Kidney (tissue), 13 donors: ENCODE measurements at regions not wholly inside any gene's neighbourhood (a gene's known extent, or its start where the extent isn't known, plus 50 kb on each side); places are given as distances from the start of the nearest gene placed in this dataset.

Experiments used
- DNase-seq, 5 donors: peaks; one replicate each; pipeline ENCODE4 v3.0.0-alpha.2; 2013 to 2020
- FAIRE-seq: peaks from 2 replicates; lab custom pipeline; 2012; peaks lifted over from hg19 to GRCh38; lab: Jason Lieb, UNC
- H3K27ac ChIP-seq, 2 donors: one replicate each; pipeline ENCODE4 v1.7.0; 2013; ENCODE audit warnings: low read depth in 2 of 2, low read length in 2 of 2, inconsistent platforms in 1 of 2
- H3K27me3 ChIP-seq: one replicate; pipeline ENCODE4 v1.7.1; 2013; ENCODE audit warnings: low read length, inconsistent platforms; ENCODE audit not compliant: control insufficient read depth, insufficient read depth
- H3K36me3 ChIP-seq, 3 donors: one replicate each; pipeline versions ENCODE4 v1.7.0 to v1.7.1; 2013; ENCODE audit warnings: low read length in 3 of 3, control low read depth in 1 of 3, inconsistent platforms in 1 of 3; ENCODE audit not compliant: insufficient read depth in 3 of 3, control insufficient read depth in 2 of 3
- H3K4me1 ChIP-seq, 3 donors: one replicate each; pipeline versions ENCODE4 v1.7.0 to v1.7.1; 2013; ENCODE audit warnings: low read length in 3 of 3, inconsistent platforms in 1 of 3, low read depth in 1 of 3; ENCODE audit not compliant: control insufficient read depth in 2 of 3, insufficient read depth in 2 of 3
- H3K4me3 ChIP-seq, 3 donors: one replicate each; pipeline versions ENCODE4 v1.7.0 to v1.8.1; 2013; ENCODE audit warnings: low read length in 3 of 3, control low read depth in 1 of 3, inconsistent platforms in 1 of 3
- H3K9ac ChIP-seq, 3 donors: one replicate each; pipeline versions ENCODE4 v1.7.0 to v1.7.1; 2013; ENCODE audit warnings: low read length in 3 of 3, control low read depth in 1 of 3, inconsistent platforms in 1 of 3
- H3K9me3 ChIP-seq, 3 donors: one replicate each; pipeline versions ENCODE4 v1.7.0 to v1.7.1; 2013; ENCODE audit warnings: low read length in 3 of 3, control low read depth in 1 of 3, inconsistent platforms in 1 of 3; ENCODE audit not compliant: control insufficient read depth in 2 of 3, insufficient read depth in 1 of 3
- intact Hi-C: fragments of 100-400 bp; cut with DNase I; formaldehyde crosslinking; loops from one replicate; pipeline ENCODE4 v1.11.1; 2022
- TF ChIP-seq, protein P1 (sequence below): IDR thresholded peaks from 3 replicates; pipeline ENCODE4 v1.5.1; 2012; ENCODE audit warnings: mild to moderate bottlenecking, moderate library complexity, borderline replicate concordance; ENCODE audit not compliant: insufficient read depth; ENCODE audit errors: extremely low read depth
- donor health status: control.
- donor health status: control.
- donor health status: control.
- donor health status: control.
- donor health status: control.
- donor health status: DM: yes; HTN: yes; CAD: no.
- donor health status: Normal renal cell carcinoma (clear cell type).

DNA sequence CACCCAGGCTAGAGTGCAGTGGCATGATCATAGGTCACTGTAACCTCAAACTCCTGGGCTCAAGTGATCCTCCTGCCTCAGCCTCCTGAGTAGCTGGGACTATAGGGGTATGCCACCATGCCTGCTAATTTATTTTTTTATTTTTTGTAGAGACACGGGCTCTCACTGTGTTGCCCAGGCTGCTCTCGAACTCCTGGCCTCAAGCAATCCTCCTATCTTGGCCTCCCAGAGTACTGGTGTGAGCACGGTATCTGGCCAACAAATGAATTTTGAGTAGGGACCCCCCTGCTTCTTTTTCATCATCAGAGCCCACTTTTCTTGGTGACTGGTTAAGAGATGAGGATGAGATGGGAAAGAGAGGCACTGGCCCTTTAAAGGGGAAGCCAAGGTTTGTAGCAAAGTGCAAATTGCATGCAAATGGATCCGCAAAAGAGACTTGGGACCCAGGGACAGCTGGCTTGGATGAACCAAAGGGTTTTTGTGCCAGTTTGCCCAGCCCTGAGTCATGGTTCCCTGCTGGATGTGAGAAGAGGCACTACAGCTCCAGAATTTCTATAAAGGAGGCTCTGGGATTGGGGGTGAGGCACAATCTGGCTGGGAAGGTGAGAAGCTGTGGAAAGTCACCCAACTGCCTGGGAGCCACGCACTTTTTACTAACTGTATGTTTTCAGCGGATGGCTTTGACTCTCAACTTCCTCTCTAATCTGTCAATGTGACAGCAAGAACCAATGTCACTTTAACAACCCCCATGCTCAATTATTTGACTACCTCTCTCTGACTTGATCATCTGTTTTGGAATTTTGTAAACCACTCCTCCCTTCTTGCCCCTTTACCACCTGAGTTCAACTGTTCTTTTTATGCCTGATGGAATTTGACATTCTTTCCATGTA, 58.7 kb upstream of the RNF24 start:
- H3K9me3 ChIP-seq, result no peaks in the 10 kb centered on the region
- H3K27me3 ChIP-seq, result no peaks in the 10 kb centered on the region
- no peak overlapping the region for H3K4me3 ChIP-seq
- TF ChIP-seq, protein P1, sequence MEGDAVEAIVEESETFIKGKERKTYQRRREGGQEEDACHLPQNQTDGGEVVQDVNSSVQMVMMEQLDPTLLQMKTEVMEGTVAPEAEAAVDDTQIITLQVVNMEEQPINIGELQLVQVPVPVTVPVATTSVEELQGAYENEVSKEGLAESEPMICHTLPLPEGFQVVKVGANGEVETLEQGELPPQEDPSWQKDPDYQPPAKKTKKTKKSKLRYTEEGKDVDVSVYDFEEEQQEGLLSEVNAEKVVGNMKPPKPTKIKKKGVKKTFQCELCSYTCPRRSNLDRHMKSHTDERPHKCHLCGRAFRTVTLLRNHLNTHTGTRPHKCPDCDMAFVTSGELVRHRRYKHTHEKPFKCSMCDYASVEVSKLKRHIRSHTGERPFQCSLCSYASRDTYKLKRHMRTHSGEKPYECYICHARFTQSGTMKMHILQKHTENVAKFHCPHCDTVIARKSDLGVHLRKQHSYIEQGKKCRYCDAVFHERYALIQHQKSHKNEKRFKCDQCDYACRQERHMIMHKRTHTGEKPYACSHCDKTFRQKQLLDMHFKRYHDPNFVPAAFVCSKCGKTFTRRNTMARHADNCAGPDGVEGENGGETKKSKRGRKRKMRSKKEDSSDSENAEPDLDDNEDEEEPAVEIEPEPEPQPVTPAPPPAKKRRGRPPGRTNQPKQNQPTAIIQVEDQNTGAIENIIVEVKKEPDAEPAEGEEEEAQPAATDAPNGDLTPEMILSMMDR, result no peak
- H3K9ac ChIP-seq, result no peak overlapping the region
- FAIRE-seq (no peak), DNase-seq (no peak)
- H3K27ac ChIP-seq, result no peak overlapping the region
- intact Hi-C loops, result loop anchor here (10.0 kb wide), 1 partner anchor 59 kb away; the partner anchor contains the start of gene RNF24
- H3K4me1 ChIP-seq, result no peaks in the 10 kb centered on the region
- no peaks in the 10 kb centered on the region for H3K36me3 ChIP-seq

DNA sequence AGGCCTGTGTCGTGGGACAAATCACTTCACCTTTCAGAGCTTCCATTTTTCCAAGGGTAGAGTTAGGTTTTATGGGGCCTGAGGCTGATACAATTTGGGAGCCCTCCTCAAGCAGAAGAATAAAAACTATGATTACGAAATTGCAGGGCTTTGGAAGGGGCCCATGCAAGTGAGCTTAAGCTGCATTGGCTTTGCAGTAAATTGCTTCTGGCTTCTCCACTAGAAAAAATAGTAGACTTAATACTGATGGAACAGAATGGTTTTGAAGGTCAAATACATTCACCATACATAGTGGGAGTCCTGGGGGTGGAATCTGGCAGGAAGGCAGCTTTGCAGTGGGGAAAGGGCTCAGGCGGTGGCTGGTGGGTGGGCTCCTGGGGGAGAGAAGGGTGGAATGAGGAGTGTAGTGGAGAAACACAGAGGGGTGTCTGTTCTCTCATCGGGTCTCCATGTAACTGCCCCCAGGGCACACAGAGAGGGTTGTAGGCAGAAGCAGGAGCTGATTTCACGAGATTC, 55.9 kb upstream of the RNF24 start:
- Histone ChIP-seq H3K9ac (no peak overlapping the region), H3K9me3 (no peaks in the 10 kb centered on the region), H3K27me3 (no peaks in the 10 kb centered on the region), H3K4me1 (no peaks in the 10 kb centered on the region), H3K27ac (no peak overlapping the region), H3K36me3 (no peaks in the 10 kb centered on the region), H3K4me3 (no peak overlapping the region)
- TF ChIP-seq, protein P1, result no peak
- intact Hi-C loops, result loop anchor here (10.0 kb wide), 1 partner anchor 56 kb away; the partner anchor contains the start of gene RNF24
- DNase-seq (no peak), FAIRE-seq (no peak)

DNA sequence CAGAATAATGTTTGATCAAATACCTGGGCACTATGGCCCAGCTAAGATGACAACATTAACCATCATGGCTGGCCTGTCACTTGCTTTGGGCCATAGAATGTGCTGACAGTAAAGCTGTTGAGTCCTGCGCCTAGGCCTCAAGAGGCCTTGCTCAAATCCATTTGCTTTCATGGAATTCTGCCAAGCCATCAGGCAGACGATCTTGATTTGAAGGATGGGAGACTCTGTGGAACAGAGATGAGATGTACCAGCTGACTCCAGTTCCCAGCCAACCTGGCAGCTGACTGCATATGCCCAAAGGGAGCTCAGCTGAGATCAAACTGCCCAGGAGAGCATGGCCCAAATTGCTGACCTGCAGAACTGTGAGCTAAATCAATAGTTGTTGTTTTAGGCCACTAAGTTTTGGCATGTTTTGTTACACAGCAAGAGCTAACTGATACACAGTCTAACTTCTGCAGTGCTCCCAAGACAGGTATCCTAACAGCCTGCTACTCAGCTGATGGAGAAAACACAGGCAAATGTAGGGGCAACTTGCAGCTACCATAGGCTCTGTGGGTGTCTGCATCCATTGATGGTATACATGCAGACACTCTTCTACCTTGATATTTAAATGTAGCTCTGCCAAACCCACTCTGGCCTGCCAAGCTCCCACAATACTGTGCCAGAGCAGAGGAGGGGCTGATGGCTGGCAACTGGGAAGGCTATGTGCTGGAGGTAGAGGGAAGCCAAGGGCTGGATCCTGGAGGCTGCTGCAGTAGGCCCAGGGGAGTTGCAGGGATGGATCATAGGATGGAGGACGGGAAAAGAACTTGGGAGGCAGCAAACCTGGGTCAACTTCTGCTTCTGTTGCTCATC, 55.2 kb upstream of the RNF24 start:
- H3K36me3 ChIP-seq, result no peaks in the 10 kb centered on the region
- H3K9ac ChIP-seq, result no peak overlapping the region
- no peaks in the 10 kb centered on the region for H3K9me3 ChIP-seq
- H3K4me1 ChIP-seq, result no peaks in the 10 kb centered on the region
- no peaks in the 10 kb centered on the region for H3K27me3 ChIP-seq
- TF ChIP-seq, protein P1, result no peak
- FAIRE-seq, result no peak
- DNase-seq, result no peak
- intact Hi-C loops, result loop anchor here (10.0 kb wide), 1 partner anchor 56 kb away; the partner anchor contains the start of gene RNF24
- H3K27ac ChIP-seq, result no peak overlapping the region
- H3K4me3 ChIP-seq, result no peak overlapping the region
